ENCODE measurements at regions not wholly inside any gene's neighbourhood (a gene's known extent, or its start where the extent isn't known, plus 50 kb on each side); places are given as distances from the start of the nearest gene placed in this dataset.

GRCh38 chr5:100644185-100644584 is 109.0 kb downstream of the FAM174A start:
- TF ChIP-seq CTCF (conservative IDR thresholded peaks at IDR 0.05), result no peak
- TF ChIP-seq EZH2 (IDR thresholded peaks at IDR 0.05; ENCODE audit: low read depth), result no peak

Data from PC-9 (cell line).